LHCN-M2 (cell line): ENCODE measurements at regions not wholly inside any gene's neighbourhood (a gene's known extent, or its start where the extent isn't known, plus 50 kb on each side); places are given as distances from the start of the nearest gene placed in this dataset.
A peak's percentile ranks its signal among the peaks of the same experiment; 100 is the strongest.
"Not testable (repeated sequence)": the region's sequence is repeated elsewhere in the genome, so short reads cannot be mapped to it uniquely, and the experiment has no call there.

ENCODE experiments used
- DNase-seq: peaks from one replicate; pipeline ENCODE4 v3.0.0-alpha.2; 2012; ENCODE audit warnings: low read depth

DNA sequence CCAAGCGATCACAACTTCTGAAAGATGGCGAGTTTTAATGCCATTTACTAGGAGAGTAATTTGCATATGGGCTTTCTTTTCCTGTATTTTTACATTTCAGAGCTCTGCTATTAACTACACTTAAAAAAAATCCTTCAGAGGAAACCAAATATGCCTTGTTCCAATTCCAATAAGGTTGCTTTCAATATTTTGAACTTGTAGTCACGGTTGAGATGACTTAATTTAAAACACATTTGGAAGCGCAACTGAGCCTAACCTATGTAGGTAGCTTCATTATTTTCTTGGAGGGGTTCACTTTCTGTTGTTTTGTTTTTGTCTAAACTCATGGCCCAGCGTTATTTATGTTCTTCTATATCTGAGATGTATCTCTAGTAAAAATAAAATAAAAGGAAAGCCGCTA is 93.4 kb downstream of the BLID start:
- DNase-seq: no peak

GRCh38 chr11:122020902-122021301 is 95.1 kb downstream of the BLID start:
- no peak for DNase-seq

DNA sequence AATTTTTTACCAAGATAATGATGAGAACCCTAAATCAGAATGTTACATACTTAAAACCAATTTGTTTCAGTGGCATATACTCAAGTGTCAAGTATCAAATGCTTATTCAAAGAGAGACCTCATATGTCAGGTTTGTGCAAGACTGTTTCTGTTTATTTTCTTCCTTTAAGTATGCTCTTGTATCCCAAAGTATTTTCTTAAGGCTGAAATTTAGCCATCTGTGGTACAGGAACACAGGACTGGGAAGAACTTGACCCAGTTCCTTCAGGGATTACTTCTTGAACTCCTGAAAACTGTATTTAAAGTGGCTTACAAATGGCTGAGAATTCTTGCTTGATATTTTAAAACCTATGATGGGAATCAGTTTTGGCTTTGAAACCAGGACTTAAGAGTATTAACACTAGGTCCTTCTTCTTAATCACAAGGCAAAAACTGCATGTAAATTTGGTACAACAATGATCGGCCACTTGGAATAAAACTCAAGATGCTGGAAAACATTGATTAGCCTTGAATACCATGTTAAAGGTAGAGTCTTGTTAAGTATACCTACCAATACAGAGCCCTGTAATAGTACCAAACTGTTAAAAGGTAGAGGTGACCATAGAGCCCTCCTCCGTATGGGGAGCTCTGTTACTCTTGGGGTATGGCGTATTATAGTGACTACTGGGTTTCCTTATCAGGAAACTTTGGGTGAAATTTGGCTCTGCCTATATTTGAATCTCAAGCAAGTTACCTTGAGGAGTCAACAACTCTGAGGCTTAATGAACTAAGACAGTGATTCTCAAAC is 95.9 kb downstream of the BLID start:
- DNase-seq: no peak

GRCh38 chr11:122007601-122008071 is 108.4 kb downstream of the BLID start:
- DNase-seq: peak; percentile 65

GRCh38 chr11:122004446-122004845 is 111.6 kb downstream of the BLID start:
- DNase-seq: no peak

DNA sequence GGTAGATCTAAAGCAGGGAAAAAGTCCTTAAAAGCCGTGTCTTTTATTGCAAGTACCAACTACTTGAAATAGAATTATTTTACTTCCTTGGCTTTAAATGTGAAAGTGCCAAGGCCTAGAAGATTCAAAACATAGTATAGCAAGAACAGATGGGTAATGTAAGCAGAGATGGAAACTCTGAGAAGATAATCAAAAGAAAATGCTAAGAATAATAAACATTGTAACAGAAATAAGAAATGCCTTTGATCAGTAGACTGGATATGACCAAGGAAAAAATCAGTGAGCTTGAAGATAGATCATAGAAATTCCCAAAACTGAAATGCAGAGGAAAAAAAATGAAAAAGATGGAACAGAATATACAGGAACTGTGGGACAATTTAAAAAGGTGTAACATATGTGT is 113.1 kb downstream of the BLID start:
- no peak for DNase-seq

DNA sequence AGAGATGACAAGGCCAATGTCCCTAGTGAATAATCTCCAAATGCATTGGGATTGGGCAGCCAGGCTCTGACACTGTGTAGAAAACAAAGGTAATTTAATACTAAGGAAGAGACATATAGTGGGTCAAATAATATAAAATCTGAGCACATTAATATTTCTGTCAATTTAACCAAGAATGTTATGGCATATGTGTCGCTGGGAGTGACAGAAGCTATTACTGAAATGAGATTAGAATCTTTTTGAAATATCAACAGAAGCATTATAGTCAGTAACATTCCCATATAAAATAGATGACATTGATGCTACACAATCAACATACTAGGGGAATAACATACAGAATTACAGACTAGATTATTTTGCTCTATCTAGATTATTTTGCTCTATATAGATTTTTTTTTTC is 114.0 kb downstream of the BLID start:
- no peak for DNase-seq

GRCh38 chr11:121999651-122000050 is 116.4 kb downstream of the BLID start:
- no peak for DNase-seq

- DNase-seq: peak; percentile 6
Measured at GRCh38 chr11:121996574-121996973, 119.4 kb downstream of the BLID start.

GRCh38 chr11:121983901-121984300 is 132.1 kb downstream of the BLID start:
- no peak for DNase-seq

GRCh38 chr11:121977914-121978313 is 138.1 kb downstream of the BLID start:
- not testable (repeated sequence) for DNase-seq

DNA sequence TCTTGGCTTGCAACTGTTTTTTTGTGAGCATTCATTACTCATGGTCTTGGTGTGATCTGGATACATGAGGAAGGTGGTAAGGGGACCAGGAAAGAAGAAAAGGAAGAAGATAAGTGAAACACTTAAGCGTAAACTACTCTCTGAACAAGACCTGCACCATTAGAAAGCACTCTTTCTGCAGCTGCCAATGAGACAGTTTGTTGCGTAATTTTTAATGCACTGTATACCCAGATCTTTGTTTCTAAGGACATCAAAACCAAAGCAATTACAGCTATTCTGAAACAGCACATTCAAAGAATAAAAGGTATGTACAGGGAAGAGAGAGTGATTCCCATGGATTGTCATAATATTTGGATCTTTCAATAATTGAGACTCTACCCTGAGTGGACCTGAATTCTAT is 147.4 kb downstream of the BLID start:
- DNase-seq: peak; percentile 4

GRCh38 chr11:121967131-121967704 is 148.8 kb downstream of the BLID start:
- no peak for DNase-seq

GRCh38 chr11:121965330-121965729 is 150.7 kb downstream of the BLID start:
- DNase-seq: peak; percentile 13

DNA sequence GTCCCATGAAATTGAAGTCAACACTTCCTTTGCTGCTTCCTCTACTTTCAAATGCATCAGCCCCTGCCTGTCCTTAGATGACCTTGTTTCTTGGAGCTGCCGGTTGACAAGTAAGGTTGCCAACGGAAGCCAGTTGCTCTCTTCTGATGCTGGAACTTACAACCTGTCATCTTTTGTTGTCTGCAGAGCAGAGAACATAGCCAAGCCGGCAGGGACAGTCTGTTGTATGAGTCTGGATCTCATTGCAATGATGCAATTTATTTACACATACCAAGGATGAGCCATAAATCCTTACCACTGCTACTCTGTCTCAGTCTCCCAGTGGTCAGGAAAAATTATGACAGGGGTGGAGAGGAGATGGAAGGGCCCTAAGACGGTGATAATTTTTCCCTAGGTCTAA is 151.4 kb downstream of the BLID start:
- peak; percentile 69 for DNase-seq

GRCh38 chr11:121963846-121964245 is 152.2 kb downstream of the BLID start:
- DNase-seq: not testable (repeated sequence)

DNA sequence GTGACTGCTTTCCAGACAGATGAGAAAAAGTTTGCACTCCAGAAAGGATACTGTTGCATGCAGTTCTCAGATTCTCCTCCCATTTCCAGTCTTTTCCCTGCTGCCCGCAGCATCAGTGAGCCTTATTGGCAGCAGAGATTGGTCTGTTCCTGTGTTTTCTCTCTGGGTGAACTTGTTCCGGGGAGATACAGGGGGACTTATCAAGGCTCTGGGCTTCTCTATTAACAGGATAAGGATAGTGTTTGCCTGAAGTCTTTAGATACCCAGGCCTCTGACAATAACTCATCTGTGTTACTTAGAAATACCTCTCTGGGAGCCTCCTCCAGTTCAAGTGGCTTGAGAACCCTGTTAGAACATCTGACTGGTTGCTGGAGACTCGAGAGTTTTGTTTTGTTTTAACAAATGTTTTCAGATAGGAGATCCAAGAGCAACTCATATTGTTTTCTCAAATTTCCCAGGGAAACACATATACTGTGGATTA is 154.7 kb downstream of the BLID start:
- DNase-seq: no peak

- peak; percentile 4 for DNase-seq
Measured at GRCh38 chr11:121958971-121959325, 157.1 kb downstream of the BLID start.

- DNase-seq: no peak
Measured at GRCh38 chr11:121958323-121958970, 157.6 kb downstream of the BLID start.

- DNase-seq: no peak
Measured at GRCh38 chr11:121953122-121953521, 162.9 kb downstream of the BLID start.

GRCh38 chr11:121950160-121950559 is 165.9 kb downstream of the BLID start:
- no peak for DNase-seq

DNA sequence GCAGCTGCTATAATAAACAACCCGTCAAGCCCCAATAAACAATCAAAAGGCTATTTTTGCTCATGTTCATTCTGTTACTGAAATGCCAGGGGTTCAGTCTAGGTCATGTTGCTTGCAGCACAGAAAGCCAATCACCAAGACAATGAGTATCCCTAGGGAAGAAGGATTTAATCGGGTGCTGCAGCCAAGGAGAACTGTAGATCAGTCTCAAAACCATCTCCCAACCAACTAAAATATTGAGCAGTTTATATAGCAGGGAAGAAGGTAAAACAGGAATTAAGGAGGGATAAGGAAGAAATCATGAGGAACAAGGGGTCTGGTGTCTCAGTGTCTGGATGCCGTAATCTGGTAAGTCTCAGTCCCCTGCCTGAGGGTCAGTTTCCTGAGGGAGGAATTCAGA is 169.5 kb downstream of the BLID start:
- DNase-seq: no peak
